Bronchial epithelial cell (primary cell): ENCODE measurements at regions not wholly inside any gene's neighbourhood (a gene's known extent, or its start where the extent isn't known, plus 50 kb on each side); places are given as distances from the start of the nearest gene placed in this dataset.

Experiments used
- DNase-seq: peaks from one replicate; pipeline ENCODE4 v3.0.0-alpha.2; 2010; ENCODE audit warnings: low read depth
- FAIRE-seq: peaks from 2 replicates; lab custom pipeline; 2011; peaks lifted over from hg19 to GRCh38; lab: Jason Lieb, UNC
- H3K27me3 ChIP-seq: 2 replicates; pipeline ENCODE4 v1.5.1; 2011; ENCODE audit warnings: low read length; ENCODE audit not compliant: control insufficient read depth, insufficient read depth
- H3K36me3 ChIP-seq: 2 replicates; pipeline ENCODE4 v1.5.1; 2011; ENCODE audit warnings: low read length; ENCODE audit not compliant: control insufficient read depth, insufficient read depth
- H3K4me3 ChIP-seq: 2 replicates; pipeline ENCODE4 v1.5.1; 2011; ENCODE audit warnings: mild to moderate bottlenecking, low read depth, low read length, control low read depth
- CTCF ChIP-seq: IDR thresholded peaks from 2 replicates; pipeline ENCODE4 v1.5.1; 2011; ENCODE audit warnings: mild to moderate bottlenecking, moderate library complexity, low read length, control low read depth, inconsistent platforms; ENCODE audit not compliant: insufficient read depth, severe bottlenecking

GRCh38 chr6:12348530-12349511 is 58.7 kb downstream of the EDN1 start:
- TF ChIP-seq CTCF, result no peak
- no peaks in the 10 kb centered on the region for H3K27me3 ChIP-seq
- no peak overlapping the region for H3K4me3 ChIP-seq
- DNase-seq (peak; percentile 96), FAIRE-seq (no peak)
- no peaks in the 10 kb centered on the region for H3K36me3 ChIP-seq

GRCh38 chr6:12350644-12351170 is 60.5 kb downstream of the EDN1 start:
- FAIRE-seq (no peak), DNase-seq (peak; percentile 65)
- no peaks in the 10 kb centered on the region for H3K27me3 ChIP-seq
- no peak for TF ChIP-seq CTCF
- H3K36me3 ChIP-seq, result no peaks in the 10 kb centered on the region
- H3K4me3 ChIP-seq, result no peak overlapping the region

GRCh38 chr6:12351672-12352071 is 61.5 kb downstream of the EDN1 start:
- Histone ChIP-seq H3K36me3 (no peaks in the 10 kb centered on the region), H3K27me3 (no peaks in the 10 kb centered on the region), H3K4me3 (no peak overlapping the region)
- TF ChIP-seq CTCF, result no peak
- FAIRE-seq (no peak), DNase-seq (no peak)

GRCh38 chr6:12353731-12354130 is 63.6 kb downstream of the EDN1 start:
- FAIRE-seq (no peak), DNase-seq (peak; percentile 27)
- TF ChIP-seq CTCF, result no peak
- no peaks in the 10 kb centered on the region for H3K36me3 ChIP-seq
- no peaks in the 10 kb centered on the region for H3K27me3 ChIP-seq
- H3K4me3 ChIP-seq, result no peak overlapping the region

GRCh38 chr6:12354499-12354898 is 64.3 kb downstream of the EDN1 start:
- Histone ChIP-seq H3K36me3 (no peaks in the 10 kb centered on the region), H3K27me3 (no peaks in the 10 kb centered on the region), H3K4me3 (no peak overlapping the region)
- DNase-seq, result peak; percentile 93
- no peak for TF ChIP-seq CTCF
- FAIRE-seq, result no peak
